ENCODE measurements at regions not wholly inside any gene's neighbourhood (a gene's known extent, or its start where the extent isn't known, plus 50 kb on each side); places are given as distances from the start of the nearest gene placed in this dataset.

- TF ChIP-seq RARB (CRISPR knock-in tag; IDR thresholded peaks at IDR 0.05), result no peak
- no peak for TF ChIP-seq CSRNP3 (CRISPR knock-in tag; IDR thresholded peaks at IDR 0.05)
- no peak for TF ChIP-seq PATZ1 (CRISPR knock-in tag; IDR thresholded peaks at IDR 0.05; ENCODE audit: borderline replicate concordance)
- no peak for TF ChIP-seq POU6F1 (CRISPR knock-in tag; IDR thresholded peaks at IDR 0.05; ENCODE audit: borderline replicate concordance, low read depth)
- no peak for TF ChIP-seq CREB5 (CRISPR knock-in tag; IDR thresholded peaks at IDR 0.05; ENCODE audit: low read depth)
- TF ChIP-seq CSDC2 (CRISPR knock-in tag; IDR thresholded peaks at IDR 0.05), result no peak
Measured at GRCh38 chr6:167697316-167697715, 129.4 kb upstream of the AFDN start.

Data from SK-N-SH treated with all-trans-retinoic acid at 6 μM for 48 hours (cell line).